ENCODE measurements at regions not wholly inside any gene's neighbourhood (a gene's known extent, or its start where the extent isn't known, plus 50 kb on each side); places are given as distances from the start of the nearest gene placed in this dataset.
"Not testable (repeated sequence)": the region's sequence is repeated elsewhere in the genome, so short reads cannot be mapped to it uniquely, and the experiment has no call there.

DNA sequence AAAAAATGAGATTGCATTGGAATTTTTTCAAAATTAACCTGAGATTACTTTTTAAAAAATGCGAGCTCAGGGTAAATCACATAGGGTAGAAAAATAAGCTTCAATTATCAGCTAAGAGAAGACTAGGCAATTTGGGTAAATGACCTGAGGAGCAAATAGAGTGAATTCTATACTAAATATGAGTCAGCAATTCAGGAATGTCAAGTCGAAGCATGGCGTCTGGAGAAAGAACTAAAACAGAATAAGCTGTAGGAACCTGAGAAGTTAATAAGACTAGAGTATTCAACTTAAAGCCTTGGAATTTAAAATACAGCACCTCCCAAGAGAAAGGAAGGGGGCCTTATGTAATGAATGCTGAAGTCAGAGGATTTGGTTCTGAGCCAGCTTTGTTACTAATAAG, 487.0 kb downstream of the SUCLG1 start:
- no peak for DNase-seq (ENCODE audit: extremely low read depth, insufficient read length)
- H3K36me3 ChIP-seq (ENCODE audit: control insufficient read depth, insufficient read depth, low read length), result no peaks in the 10 kb centered on the region
- TF ChIP-seq, protein P1, sequence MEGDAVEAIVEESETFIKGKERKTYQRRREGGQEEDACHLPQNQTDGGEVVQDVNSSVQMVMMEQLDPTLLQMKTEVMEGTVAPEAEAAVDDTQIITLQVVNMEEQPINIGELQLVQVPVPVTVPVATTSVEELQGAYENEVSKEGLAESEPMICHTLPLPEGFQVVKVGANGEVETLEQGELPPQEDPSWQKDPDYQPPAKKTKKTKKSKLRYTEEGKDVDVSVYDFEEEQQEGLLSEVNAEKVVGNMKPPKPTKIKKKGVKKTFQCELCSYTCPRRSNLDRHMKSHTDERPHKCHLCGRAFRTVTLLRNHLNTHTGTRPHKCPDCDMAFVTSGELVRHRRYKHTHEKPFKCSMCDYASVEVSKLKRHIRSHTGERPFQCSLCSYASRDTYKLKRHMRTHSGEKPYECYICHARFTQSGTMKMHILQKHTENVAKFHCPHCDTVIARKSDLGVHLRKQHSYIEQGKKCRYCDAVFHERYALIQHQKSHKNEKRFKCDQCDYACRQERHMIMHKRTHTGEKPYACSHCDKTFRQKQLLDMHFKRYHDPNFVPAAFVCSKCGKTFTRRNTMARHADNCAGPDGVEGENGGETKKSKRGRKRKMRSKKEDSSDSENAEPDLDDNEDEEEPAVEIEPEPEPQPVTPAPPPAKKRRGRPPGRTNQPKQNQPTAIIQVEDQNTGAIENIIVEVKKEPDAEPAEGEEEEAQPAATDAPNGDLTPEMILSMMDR (IDR thresholded peaks at IDR 0.05; ENCODE audit: insufficient read depth, low read length, poor library complexity, severe bottlenecking), result no peak
- no peak overlapping the region for H3K4me3 ChIP-seq (replicated peaks; ENCODE audit: low read depth, low read length)
- H3K27me3 ChIP-seq (replicated peaks; ENCODE audit: control insufficient read depth, insufficient read depth, low read length), result no peaks in the 10 kb centered on the region

DNA sequence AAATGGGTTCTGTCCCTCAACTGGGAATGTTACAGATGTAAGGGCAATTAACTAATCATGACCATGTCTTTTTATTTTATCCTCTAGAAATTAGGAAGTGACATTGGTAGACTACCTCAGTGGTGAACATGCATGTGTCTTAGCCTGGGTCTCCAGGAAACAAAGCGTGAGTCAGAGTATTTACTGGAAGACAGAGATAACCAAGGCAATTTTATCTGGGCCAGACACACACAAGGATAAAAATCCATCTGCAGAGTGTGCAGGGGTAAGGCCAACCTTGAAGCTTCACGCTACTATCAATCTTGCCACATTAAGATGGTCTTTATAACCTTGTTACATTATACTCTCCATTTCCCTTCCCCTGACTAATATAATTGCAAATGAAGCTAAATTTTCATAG, 487.5 kb downstream of the SUCLG1 start:
- TF ChIP-seq, protein P1 (IDR thresholded peaks at IDR 0.05; ENCODE audit: insufficient read depth, low read length, poor library complexity, severe bottlenecking), result no peak
- H3K27me3 ChIP-seq (replicated peaks; ENCODE audit: control insufficient read depth, insufficient read depth, low read length), result no peaks in the 10 kb centered on the region
- DNase-seq (ENCODE audit: extremely low read depth, insufficient read length), result no peak

DNA sequence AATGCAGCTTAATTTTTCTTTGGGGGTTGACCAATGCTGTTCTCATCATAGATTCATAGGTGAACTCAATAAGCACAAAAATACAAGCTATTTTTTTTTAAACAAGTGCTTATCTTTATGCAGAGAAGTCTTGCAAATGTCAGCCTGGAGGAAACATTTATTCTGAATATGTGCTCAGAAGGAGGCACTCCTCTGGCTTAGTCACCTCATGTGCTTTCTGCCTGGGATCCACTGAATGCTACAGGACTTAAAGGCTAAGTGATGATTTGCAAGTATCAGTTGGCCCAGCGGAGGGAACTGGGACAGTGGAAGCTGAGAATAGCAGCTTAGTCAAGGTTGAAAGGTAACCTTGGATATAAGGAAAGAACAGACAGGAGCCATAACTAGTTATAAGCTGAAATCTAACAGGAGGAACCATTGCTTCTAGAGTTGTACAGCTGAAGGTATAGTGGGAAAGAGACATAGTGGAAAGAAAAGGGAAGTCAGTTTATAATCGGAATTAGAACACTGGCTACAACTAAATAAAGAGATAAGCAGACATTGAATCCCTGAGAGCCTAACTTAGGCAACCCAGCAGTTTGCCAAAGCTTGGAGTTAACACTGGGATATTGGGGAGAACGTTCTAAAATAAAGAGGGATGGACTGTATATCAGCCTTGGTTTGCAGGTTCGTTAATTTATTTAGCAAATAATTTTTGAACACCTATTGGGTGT, 488.7 kb downstream of the SUCLG1 start:
- no peaks in the 10 kb centered on the region for H3K27me3 ChIP-seq (replicated peaks; ENCODE audit: control insufficient read depth, insufficient read depth, low read length)
- TF ChIP-seq, protein P1 (IDR thresholded peaks at IDR 0.05; ENCODE audit: insufficient read depth, low read length, poor library complexity, severe bottlenecking), result no peak
- H3K36me3 ChIP-seq (ENCODE audit: control insufficient read depth, insufficient read depth, low read length), result no peaks in the 10 kb centered on the region
- no peak for DNase-seq (ENCODE audit: extremely low read depth, insufficient read length)
- no peak overlapping the region for H3K4me3 ChIP-seq (replicated peaks; ENCODE audit: low read depth, low read length)

More for the DNA sequence above, 487.5 kb downstream of the SUCLG1 start:
- Histone ChIP-seq H3K36me3 (ENCODE audit: control insufficient read depth, insufficient read depth, low read length) (no peaks in the 10 kb centered on the region), H3K4me3 (replicated peaks; ENCODE audit: low read depth, low read length) (no peak overlapping the region)

DNA sequence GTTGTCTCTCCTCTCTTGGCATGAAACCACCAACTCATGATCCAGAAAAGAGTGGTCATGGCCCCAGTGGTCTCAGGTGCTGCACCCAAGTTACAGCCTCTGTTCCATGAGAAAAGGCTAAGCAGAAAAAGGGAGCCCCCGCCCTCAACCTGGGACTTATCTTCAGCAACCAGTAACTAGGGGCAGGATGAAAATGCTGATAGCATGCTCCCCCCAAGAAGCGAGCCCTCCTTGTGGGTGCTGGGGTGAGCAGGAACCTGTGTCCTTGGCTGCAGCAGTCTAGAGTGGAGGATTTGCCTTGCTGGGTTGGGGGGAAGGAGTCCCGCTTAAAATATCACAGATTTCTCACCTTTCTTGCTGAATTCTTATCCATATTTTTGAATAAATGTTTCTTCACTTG, 490.0 kb downstream of the SUCLG1 start:
- H3K4me3 ChIP-seq (replicated peaks; ENCODE audit: low read depth, low read length), result no peak overlapping the region
- TF ChIP-seq, protein P1 (IDR thresholded peaks at IDR 0.05; ENCODE audit: insufficient read depth, low read length, poor library complexity, severe bottlenecking), result no peak
- H3K36me3 ChIP-seq (ENCODE audit: control insufficient read depth, insufficient read depth, low read length), result no peaks in the 10 kb centered on the region
- DNase-seq (ENCODE audit: extremely low read depth, insufficient read length), result no peak
- no peaks in the 10 kb centered on the region for H3K27me3 ChIP-seq (replicated peaks; ENCODE audit: control insufficient read depth, insufficient read depth, low read length)

DNA sequence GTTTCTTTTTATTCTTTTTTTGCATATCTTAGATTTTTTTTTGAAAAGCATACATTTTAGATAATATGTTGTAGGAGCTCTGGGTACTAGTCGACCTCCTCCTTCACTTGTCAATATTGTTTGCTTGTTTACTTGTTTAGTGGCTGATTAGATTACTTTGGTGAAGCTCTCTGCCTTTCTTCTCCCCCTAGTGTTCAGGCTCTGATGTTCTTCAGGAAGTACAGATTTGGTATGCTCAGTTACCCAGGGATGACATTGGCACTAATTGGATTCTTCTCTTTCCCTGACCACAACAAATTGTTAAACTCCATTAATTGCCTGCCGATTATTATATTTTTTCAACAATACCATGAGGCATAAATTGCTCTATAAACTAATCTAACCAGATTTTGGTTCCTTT, 491.2 kb downstream of the SUCLG1 start:
- TF ChIP-seq, protein P1 (IDR thresholded peaks at IDR 0.05; ENCODE audit: insufficient read depth, low read length, poor library complexity, severe bottlenecking), result no peak
- no peaks in the 10 kb centered on the region for H3K27me3 ChIP-seq (replicated peaks; ENCODE audit: control insufficient read depth, insufficient read depth, low read length)
- DNase-seq (ENCODE audit: extremely low read depth, insufficient read length), result no peak
- no peak overlapping the region for H3K4me3 ChIP-seq (replicated peaks; ENCODE audit: low read depth, low read length)
- no peaks in the 10 kb centered on the region for H3K36me3 ChIP-seq (ENCODE audit: control insufficient read depth, insufficient read depth, low read length)

DNA sequence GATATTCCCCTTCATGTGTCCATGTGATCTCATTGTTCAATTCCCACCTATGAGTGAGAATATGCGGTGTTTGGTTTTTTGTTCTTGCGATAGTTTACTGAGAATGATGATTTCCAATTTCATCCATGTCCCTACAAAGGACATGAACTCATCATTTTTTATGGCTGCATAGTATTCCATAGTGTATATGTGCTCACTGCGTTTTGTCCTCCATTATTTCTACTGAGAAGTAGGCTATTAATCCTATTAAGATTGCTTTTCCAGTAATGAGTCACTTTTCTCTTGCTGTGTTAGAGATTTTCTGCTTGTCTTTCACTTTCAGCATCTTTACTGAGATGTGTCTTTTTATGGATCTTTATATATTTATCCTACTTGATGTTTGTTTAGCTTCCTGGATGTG, 492.1 kb downstream of the SUCLG1 start:
- not testable (repeated sequence) for H3K4me3 ChIP-seq (replicated peaks; ENCODE audit: low read depth, low read length); DNase-seq (ENCODE audit: extremely low read depth, insufficient read length); H3K36me3 ChIP-seq (ENCODE audit: control insufficient read depth, insufficient read depth, low read length); H3K27me3 ChIP-seq (replicated peaks; ENCODE audit: control insufficient read depth, insufficient read depth, low read length)
